Liver (tissue), 8 donors: ENCODE measurements at regions not wholly inside any gene's neighbourhood (a gene's known extent, or its start where the extent isn't known, plus 50 kb on each side); places are given as distances from the start of the nearest gene placed in this dataset.

ENCODE experiments used
- DNase-seq: peaks from one replicate; pipeline ENCODE4 v3.0.0-alpha.2; 2017; ENCODE audit warnings: low spot score
- H3K27ac ChIP-seq, 2 donors: one replicate each; pipeline ENCODE4 v1.7.0; 2013; ENCODE audit warnings: inconsistent platforms in 2 of 2, low read length in 2 of 2, control low read depth in 1 of 2, low read depth in 1 of 2, mild to moderate bottlenecking in 1 of 2
- H3K27me3 ChIP-seq, 4 donors: one replicate each; pipeline versions ENCODE4 v1.6.1 to v1.7.0; 2013; ENCODE audit warnings: low read length in 3 of 4, inconsistent platforms in 1 of 4, mild to moderate bottlenecking in 1 of 4, moderate library complexity in 1 of 4; ENCODE audit not compliant: control insufficient read depth in 4 of 4, insufficient read depth in 4 of 4
- H3K36me3 ChIP-seq, 4 donors: one replicate each; pipeline versions ENCODE4 v1.6.1 to v1.7.0; 2013; ENCODE audit warnings: low read length in 3 of 4, mild to moderate bottlenecking in 3 of 4, low read depth in 1 of 4, moderate library complexity in 1 of 4; ENCODE audit not compliant: control insufficient read depth in 4 of 4, insufficient read depth in 3 of 4
- H3K4me1 ChIP-seq, 4 donors: one replicate each; pipeline versions ENCODE4 v1.6.1 to v1.7.0; 2013; ENCODE audit warnings: low read length in 3 of 4, mild to moderate bottlenecking in 3 of 4, moderate library complexity in 1 of 4; ENCODE audit not compliant: control insufficient read depth in 4 of 4, insufficient read depth in 4 of 4
- H3K4me3 ChIP-seq, 3 donors: one replicate each; pipeline versions ENCODE4 v1.6.1 to v1.7.0; 2013; ENCODE audit warnings: low read length in 3 of 3, control low read depth in 1 of 3, low read depth in 1 of 3, mild to moderate bottlenecking in 1 of 3
- H3K9ac ChIP-seq, 2 donors: one replicate each; pipeline ENCODE4 v1.7.0; 2013; ENCODE audit warnings: low read length in 2 of 2, mild to moderate bottlenecking in 2 of 2, moderate library complexity in 2 of 2, control low read depth in 1 of 2, low read depth in 1 of 2
- H3K9me3 ChIP-seq, 4 donors: one replicate each; pipeline versions ENCODE4 v1.6.1 to v1.7.0; 2013; ENCODE audit warnings: low read length in 3 of 4; ENCODE audit not compliant: control insufficient read depth in 4 of 4
- EGR1 ChIP-seq, 2 donors: IDR thresholded peaks; 2 replicates each; pipeline ENCODE4 v1.6.1; 2016 to 2018; ENCODE audit warnings: antibody characterized with exemption in 2 of 2, low read depth in 2 of 2
- FOXA1 ChIP-seq: IDR thresholded peaks from 2 replicates; pipeline ENCODE4 v1.6.1; 2016; ENCODE audit warnings: antibody characterized with exemption
- FOXA2 ChIP-seq: IDR thresholded peaks from 2 replicates; pipeline ENCODE4 v1.6.1; 2016; ENCODE audit warnings: antibody characterized with exemption
- GABPA ChIP-seq, 2 donors: IDR thresholded peaks in 1 of 2; conservative IDR thresholded peaks in 1 of 2; 2 replicates each; pipeline ENCODE4 v1.6.1; 2016; ENCODE audit warnings: antibody characterized with exemption in 2 of 2, mild to moderate bottlenecking in 1 of 2, moderate library complexity in 1 of 2
- HNF4A ChIP-seq, 2 donors: conservative IDR thresholded peaks; 2 replicates each; pipeline ENCODE4 v1.6.1; 2016; ENCODE audit warnings: antibody characterized with exemption in 2 of 2, mild to moderate bottlenecking in 2 of 2
- HNF4G ChIP-seq: IDR thresholded peaks from 2 replicates; pipeline ENCODE4 v1.6.1; 2016; ENCODE audit warnings: antibody characterized with exemption
- JUND ChIP-seq, 2 donors: IDR thresholded peaks; 2 replicates each; pipeline ENCODE4 v1.6.1; 2016; ENCODE audit warnings: antibody characterized with exemption in 2 of 2
- NR2F2 ChIP-seq: IDR thresholded peaks from 2 replicates; pipeline ENCODE4 v1.6.1; 2016; ENCODE audit warnings: antibody characterized with exemption
- RAD21 ChIP-seq, 2 donors: IDR thresholded peaks; 2 replicates each; pipeline ENCODE4 v1.6.1; 2016; ENCODE audit warnings: antibody characterized with exemption in 2 of 2, mild to moderate bottlenecking in 2 of 2
- RXRA ChIP-seq, 2 donors: IDR thresholded peaks; 2 replicates each; pipeline ENCODE4 v1.6.1; 2017 to 2018; ENCODE audit warnings: antibody characterized with exemption in 2 of 2, mild to moderate bottlenecking in 1 of 2
- SP1 ChIP-seq: IDR thresholded peaks from 2 replicates; pipeline ENCODE4 v1.6.1; 2018; ENCODE audit warnings: antibody characterized with exemption, mild to moderate bottlenecking
- TAF1 ChIP-seq: conservative IDR thresholded peaks from 2 replicates; pipeline ENCODE4 v1.6.1; 2016; ENCODE audit warnings: antibody characterized with exemption, mild to moderate bottlenecking
- YY1 ChIP-seq: IDR thresholded peaks from 2 replicates; pipeline ENCODE4 v1.6.1; 2016; ENCODE audit warnings: antibody characterized with exemption, mild to moderate bottlenecking
- WGBS: extraction: QIAGEN DNeasy Blood & Tissue Kit; methylation state at CpG from one replicate; pipeline ENCODE4 v1.1.7; 2013; 5-methylcytosine and 5-hydroxymethylcytosine counted together
- TF ChIP-seq, protein P1 (sequence below): fragments of 150-350 bp; IDR thresholded peaks from 2 replicates; pipeline ENCODE4 v1.5.1; 2017; ENCODE audit warnings: improper control_type of control experiment, low read depth, low read length; ENCODE audit not compliant: missing input control
- TF ChIP-seq, protein P2 (sequence below): IDR thresholded peaks from 2 replicates; pipeline ENCODE4 v1.6.1; 2016; ENCODE audit warnings: antibody characterized with exemption, mild to moderate bottlenecking
- TF ChIP-seq, protein P3 (sequence below): IDR thresholded peaks from 2 replicates; pipeline ENCODE4 v1.6.1; 2016; ENCODE audit warnings: antibody characterized with exemption
- TF ChIP-seq, protein P4 (sequence below): IDR thresholded peaks from 2 replicates; pipeline ENCODE4 v1.6.1; 2016; ENCODE audit warnings: antibody characterized with exemption
- TF ChIP-seq, protein P5 (sequence below): IDR thresholded peaks from 2 replicates; pipeline ENCODE4 v1.6.1; 2016; ENCODE audit warnings: antibody characterized with exemption
- donor health status: healthy.
- donor health status: healthy.
- donor health status: healthy.
- donor health status: healthy.
- donor health status: healthy.

DNA sequence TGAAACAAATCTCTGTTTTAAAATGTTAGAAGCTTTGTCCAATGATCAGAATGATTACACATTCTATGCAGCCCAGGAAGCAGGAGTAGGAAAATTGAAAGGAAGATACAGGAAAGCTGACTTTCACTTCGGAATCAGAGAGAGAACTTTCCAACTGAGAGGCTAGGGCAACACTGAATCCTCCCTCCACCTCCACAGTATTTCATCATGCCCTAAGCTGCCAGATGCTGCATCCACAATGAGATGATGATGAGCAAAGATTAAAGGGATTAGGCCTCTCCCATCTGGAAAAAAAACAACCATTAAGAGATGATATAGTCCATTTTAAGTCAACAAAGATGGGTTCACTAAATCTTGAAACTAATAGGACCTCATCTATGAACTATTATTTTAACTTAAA, 215.6 kb downstream of the GPR37 start:
- no peaks in the 10 kb centered on the region for H3K27me3 ChIP-seq
- no peaks in the 10 kb centered on the region for H3K9me3 ChIP-seq
- DNase-seq: no peak
- H3K4me1 ChIP-seq: no peaks in the 10 kb centered on the region
- no peak overlapping the region for H3K27ac ChIP-seq
- H3K4me3 ChIP-seq: no peak overlapping the region
- H3K9ac ChIP-seq: no peak overlapping the region
- 73% methylated on average over 1 of the region's 1 CpG for WGBS
- TF ChIP-seq, protein P1, sequence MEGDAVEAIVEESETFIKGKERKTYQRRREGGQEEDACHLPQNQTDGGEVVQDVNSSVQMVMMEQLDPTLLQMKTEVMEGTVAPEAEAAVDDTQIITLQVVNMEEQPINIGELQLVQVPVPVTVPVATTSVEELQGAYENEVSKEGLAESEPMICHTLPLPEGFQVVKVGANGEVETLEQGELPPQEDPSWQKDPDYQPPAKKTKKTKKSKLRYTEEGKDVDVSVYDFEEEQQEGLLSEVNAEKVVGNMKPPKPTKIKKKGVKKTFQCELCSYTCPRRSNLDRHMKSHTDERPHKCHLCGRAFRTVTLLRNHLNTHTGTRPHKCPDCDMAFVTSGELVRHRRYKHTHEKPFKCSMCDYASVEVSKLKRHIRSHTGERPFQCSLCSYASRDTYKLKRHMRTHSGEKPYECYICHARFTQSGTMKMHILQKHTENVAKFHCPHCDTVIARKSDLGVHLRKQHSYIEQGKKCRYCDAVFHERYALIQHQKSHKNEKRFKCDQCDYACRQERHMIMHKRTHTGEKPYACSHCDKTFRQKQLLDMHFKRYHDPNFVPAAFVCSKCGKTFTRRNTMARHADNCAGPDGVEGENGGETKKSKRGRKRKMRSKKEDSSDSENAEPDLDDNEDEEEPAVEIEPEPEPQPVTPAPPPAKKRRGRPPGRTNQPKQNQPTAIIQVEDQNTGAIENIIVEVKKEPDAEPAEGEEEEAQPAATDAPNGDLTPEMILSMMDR: no peak
- no peak for TF ChIP-seq EGR1 (IDR thresholded peaks at IDR 0.05; ENCODE audit: low read depth in 2 of 2)
- TF ChIP-seq RAD21 (IDR thresholded peaks at IDR 0.05): no peak
- no peak for TF ChIP-seq SP1
- no peak for TF ChIP-seq HNF4A (conservative IDR thresholded peaks at IDR 0.05)
- TF ChIP-seq FOXA2: no peak
- TF ChIP-seq, protein P2, sequence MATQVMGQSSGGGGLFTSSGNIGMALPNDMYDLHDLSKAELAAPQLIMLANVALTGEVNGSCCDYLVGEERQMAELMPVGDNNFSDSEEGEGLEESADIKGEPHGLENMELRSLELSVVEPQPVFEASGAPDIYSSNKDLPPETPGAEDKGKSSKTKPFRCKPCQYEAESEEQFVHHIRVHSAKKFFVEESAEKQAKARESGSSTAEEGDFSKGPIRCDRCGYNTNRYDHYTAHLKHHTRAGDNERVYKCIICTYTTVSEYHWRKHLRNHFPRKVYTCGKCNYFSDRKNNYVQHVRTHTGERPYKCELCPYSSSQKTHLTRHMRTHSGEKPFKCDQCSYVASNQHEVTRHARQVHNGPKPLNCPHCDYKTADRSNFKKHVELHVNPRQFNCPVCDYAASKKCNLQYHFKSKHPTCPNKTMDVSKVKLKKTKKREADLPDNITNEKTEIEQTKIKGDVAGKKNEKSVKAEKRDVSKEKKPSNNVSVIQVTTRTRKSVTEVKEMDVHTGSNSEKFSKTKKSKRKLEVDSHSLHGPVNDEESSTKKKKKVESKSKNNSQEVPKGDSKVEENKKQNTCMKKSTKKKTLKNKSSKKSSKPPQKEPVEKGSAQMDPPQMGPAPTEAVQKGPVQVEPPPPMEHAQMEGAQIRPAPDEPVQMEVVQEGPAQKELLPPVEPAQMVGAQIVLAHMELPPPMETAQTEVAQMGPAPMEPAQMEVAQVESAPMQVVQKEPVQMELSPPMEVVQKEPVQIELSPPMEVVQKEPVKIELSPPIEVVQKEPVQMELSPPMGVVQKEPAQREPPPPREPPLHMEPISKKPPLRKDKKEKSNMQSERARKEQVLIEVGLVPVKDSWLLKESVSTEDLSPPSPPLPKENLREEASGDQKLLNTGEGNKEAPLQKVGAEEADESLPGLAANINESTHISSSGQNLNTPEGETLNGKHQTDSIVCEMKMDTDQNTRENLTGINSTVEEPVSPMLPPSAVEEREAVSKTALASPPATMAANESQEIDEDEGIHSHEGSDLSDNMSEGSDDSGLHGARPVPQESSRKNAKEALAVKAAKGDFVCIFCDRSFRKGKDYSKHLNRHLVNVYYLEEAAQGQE: no peak
- no peak for TF ChIP-seq NR2F2
- TF ChIP-seq YY1: no peak
- no peak for TF ChIP-seq RXRA (IDR thresholded peaks at IDR 0.05)
- TF ChIP-seq GABPA (IDR thresholded peaks at IDR 0.05 in 1 of 2, conservative IDR thresholded peaks at IDR 0.05 in 1 of 2): no peak
- TF ChIP-seq, protein P3, sequence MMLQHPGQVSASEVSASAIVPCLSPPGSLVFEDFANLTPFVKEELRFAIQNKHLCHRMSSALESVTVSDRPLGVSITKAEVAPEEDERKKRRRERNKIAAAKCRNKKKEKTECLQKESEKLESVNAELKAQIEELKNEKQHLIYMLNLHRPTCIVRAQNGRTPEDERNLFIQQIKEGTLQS: no peak
- no peak for TF ChIP-seq HNF4G
- no peak for TF ChIP-seq FOXA1
- no peak for TF ChIP-seq JUND (IDR thresholded peaks at IDR 0.05)
- TF ChIP-seq, protein P4, sequence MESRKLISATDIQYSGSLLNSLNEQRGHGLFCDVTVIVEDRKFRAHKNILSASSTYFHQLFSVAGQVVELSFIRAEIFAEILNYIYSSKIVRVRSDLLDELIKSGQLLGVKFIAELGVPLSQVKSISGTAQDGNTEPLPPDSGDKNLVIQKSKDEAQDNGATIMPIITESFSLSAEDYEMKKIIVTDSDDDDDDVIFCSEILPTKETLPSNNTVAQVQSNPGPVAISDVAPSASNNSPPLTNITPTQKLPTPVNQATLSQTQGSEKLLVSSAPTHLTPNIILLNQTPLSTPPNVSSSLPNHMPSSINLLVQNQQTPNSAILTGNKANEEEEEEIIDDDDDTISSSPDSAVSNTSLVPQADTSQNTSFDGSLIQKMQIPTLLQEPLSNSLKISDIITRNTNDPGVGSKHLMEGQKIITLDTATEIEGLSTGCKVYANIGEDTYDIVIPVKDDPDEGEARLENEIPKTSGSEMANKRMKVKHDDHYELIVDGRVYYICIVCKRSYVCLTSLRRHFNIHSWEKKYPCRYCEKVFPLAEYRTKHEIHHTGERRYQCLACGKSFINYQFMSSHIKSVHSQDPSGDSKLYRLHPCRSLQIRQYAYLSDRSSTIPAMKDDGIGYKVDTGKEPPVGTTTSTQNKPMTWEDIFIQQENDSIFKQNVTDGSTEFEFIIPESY: no peak
- TF ChIP-seq TAF1: no peak
- H3K36me3 ChIP-seq: no peaks in the 10 kb centered on the region

DNA sequence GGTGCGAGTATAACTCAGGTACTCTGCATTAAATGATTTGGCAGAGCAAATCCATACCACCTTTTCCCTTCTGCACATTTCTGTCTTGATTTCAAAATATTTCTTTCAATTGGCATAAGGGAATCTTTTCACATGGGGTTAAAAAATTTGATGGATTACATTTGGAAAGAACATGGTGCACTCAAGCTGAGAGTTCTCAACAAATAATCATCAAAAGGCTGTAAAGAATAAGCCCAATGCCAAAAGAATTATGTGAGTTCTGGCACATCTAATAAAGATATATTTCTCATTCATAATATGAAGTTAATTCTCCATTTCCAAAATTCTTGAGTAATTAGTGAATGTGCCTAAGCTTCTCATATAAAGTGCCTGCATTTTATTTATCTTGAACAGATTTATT, 223.1 kb downstream of the GPR37 start:
- no peaks in the 10 kb centered on the region for H3K36me3 ChIP-seq
- no peak overlapping the region for H3K27ac ChIP-seq
- H3K4me3 ChIP-seq: no peak overlapping the region
- H3K9ac ChIP-seq: no peak overlapping the region
- H3K27me3 ChIP-seq: no peaks in the 10 kb centered on the region
- no peaks in the 10 kb centered on the region for H3K4me1 ChIP-seq
- no peak for DNase-seq
- whole genome bisulfite sequencing: 84% methylated on average over 1 of the region's 1 CpG
- H3K9me3 ChIP-seq: no peaks in the 10 kb centered on the region
- no peak for TF ChIP-seq YY1
- no peak for TF ChIP-seq RXRA (IDR thresholded peaks at IDR 0.05)
- TF ChIP-seq, protein P5, sequence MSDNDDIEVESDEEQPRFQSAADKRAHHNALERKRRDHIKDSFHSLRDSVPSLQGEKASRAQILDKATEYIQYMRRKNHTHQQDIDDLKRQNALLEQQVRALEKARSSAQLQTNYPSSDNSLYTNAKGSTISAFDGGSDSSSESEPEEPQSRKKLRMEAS: no peak
- TF ChIP-seq TAF1: no peak
- no peak for TF ChIP-seq JUND (IDR thresholded peaks at IDR 0.05)
- TF ChIP-seq GABPA (IDR thresholded peaks at IDR 0.05 in 1 of 2, conservative IDR thresholded peaks at IDR 0.05 in 1 of 2): no peak
- TF ChIP-seq, protein P4: no peak
- no peak for TF ChIP-seq RAD21 (IDR thresholded peaks at IDR 0.05)
